Fibroblast of lung (primary cell): ENCODE measurements at regions not wholly inside any gene's neighbourhood (a gene's known extent, or its start where the extent isn't known, plus 50 kb on each side); places are given as distances from the start of the nearest gene placed in this dataset.
"Not testable (repeated sequence)": the region's sequence is repeated elsewhere in the genome, so short reads cannot be mapped to it uniquely, and the experiment has no call there.

Source experiments
- DNase-seq, 2 donors: peaks; one replicate each; pipeline versions ENCODE4 v3.0.0 to v3.0.0-alpha.2; 2010; ENCODE audit warnings: low read depth in 2 of 2
- H2AFZ ChIP-seq: 2 replicates; pipeline ENCODE4 v1.5.1; 2012; ENCODE audit warnings: low read length, control low read depth, inconsistent platforms
- H3K27ac ChIP-seq: 2 replicates; pipeline ENCODE4 v1.5.1; 2011; ENCODE audit warnings: low read length, control low read depth; ENCODE audit not compliant: insufficient read depth
- H3K27me3 ChIP-seq: 2 replicates; pipeline ENCODE4 v1.5.1; 2011; ENCODE audit warnings: mild to moderate bottlenecking, low read length; ENCODE audit not compliant: control insufficient read depth, insufficient read depth
- H3K36me3 ChIP-seq: 2 replicates; pipeline ENCODE4 v1.5.1; 2011; ENCODE audit warnings: low read length; ENCODE audit not compliant: control insufficient read depth, insufficient read depth
- H3K4me1 ChIP-seq: 2 replicates; pipeline ENCODE4 v1.5.1; 2011; ENCODE audit warnings: low read length; ENCODE audit not compliant: control insufficient read depth, insufficient read depth; ENCODE audit errors: extremely low read depth
- H3K4me2 ChIP-seq: 2 replicates; pipeline ENCODE4 v1.5.1; 2011; ENCODE audit warnings: low read length, control low read depth; ENCODE audit not compliant: insufficient read depth; ENCODE audit errors: extremely low read depth
- H3K4me3 ChIP-seq, 4 experiments: fragments of 200-600 bp in 1 of 4; sonication (generic) in 1 of 4; replicated peaks in 1 of 4; 2 replicates each; pipeline ENCODE4 v1.5.1; 2011 to 2016; ENCODE audit warnings: low read length in 4 of 4, low read depth in 3 of 4, mild to moderate bottlenecking in 3 of 4, control low read depth in 2 of 4, inconsistent platforms in 1 of 4, mixed read lengths in 1 of 4; ENCODE audit not compliant: insufficient read depth in 1 of 4; ENCODE audit errors: control extremely low read depth in 1 of 4
- H3K79me2 ChIP-seq: 2 replicates; pipeline ENCODE4 v1.5.1; 2012; ENCODE audit warnings: mild to moderate bottlenecking, low read length, inconsistent platforms; ENCODE audit not compliant: control insufficient read depth, insufficient read depth
- H3K9ac ChIP-seq: 2 replicates; pipeline ENCODE4 v1.5.1; 2011; ENCODE audit warnings: mild to moderate bottlenecking, low read length, control low read depth; ENCODE audit not compliant: insufficient read depth
- H3K9me3 ChIP-seq: 2 replicates; pipeline ENCODE4 v1.5.1; 2012; ENCODE audit warnings: low read depth, low read length; ENCODE audit not compliant: control insufficient read depth, insufficient read depth
- H4K20me1 ChIP-seq: 2 replicates; pipeline ENCODE4 v1.5.1; 2011; ENCODE audit warnings: low read length; ENCODE audit not compliant: control insufficient read depth, insufficient read depth; ENCODE audit errors: extremely low read depth
- EZH2 ChIP-seq: IDR thresholded peaks from 2 replicates; pipeline ENCODE4 v1.5.1; 2012; ENCODE audit warnings: low read length, control low read depth, mild to moderate bottlenecking; ENCODE audit errors: missing control alignments
- TF ChIP-seq, protein P1 (sequence below), 2 donors: IDR thresholded peaks in 1 of 2; conservative IDR thresholded peaks in 1 of 2; 1 replicate in 1 of 2; 2 replicates in 1 of 2; pipeline ENCODE4 v1.5.1; 2011 to 2012; ENCODE audit warnings: low read length in 2 of 2, control low read depth in 1 of 2, inconsistent platforms in 1 of 2, low read depth in 1 of 2, mild to moderate bottlenecking in 1 of 2

- Histone ChIP-seq H2AFZ (no peak overlapping the region), H4K20me1 (no peaks in the 10 kb centered on the region)
- TF ChIP-seq, protein P1, sequence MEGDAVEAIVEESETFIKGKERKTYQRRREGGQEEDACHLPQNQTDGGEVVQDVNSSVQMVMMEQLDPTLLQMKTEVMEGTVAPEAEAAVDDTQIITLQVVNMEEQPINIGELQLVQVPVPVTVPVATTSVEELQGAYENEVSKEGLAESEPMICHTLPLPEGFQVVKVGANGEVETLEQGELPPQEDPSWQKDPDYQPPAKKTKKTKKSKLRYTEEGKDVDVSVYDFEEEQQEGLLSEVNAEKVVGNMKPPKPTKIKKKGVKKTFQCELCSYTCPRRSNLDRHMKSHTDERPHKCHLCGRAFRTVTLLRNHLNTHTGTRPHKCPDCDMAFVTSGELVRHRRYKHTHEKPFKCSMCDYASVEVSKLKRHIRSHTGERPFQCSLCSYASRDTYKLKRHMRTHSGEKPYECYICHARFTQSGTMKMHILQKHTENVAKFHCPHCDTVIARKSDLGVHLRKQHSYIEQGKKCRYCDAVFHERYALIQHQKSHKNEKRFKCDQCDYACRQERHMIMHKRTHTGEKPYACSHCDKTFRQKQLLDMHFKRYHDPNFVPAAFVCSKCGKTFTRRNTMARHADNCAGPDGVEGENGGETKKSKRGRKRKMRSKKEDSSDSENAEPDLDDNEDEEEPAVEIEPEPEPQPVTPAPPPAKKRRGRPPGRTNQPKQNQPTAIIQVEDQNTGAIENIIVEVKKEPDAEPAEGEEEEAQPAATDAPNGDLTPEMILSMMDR (conservative IDR thresholded peaks at IDR 0.05 in 1 of 2, IDR thresholded peaks at IDR 0.05 in 1 of 2; ENCODE audit: low read depth in 1 of 2, low read length in 2 of 2) = no peak
- TF ChIP-seq EZH2 = no peak
Observed at GRCh38 chr4:177191991-177192390, 117.7 kb upstream of the NEIL3 start.

GRCh38 chr4:177193024-177193715 lies 116.5 kb upstream of the NEIL3 start:
- not testable (repeated sequence) for H3K9ac ChIP-seq, H4K20me1 ChIP-seq, H2AFZ ChIP-seq, H3K36me3 ChIP-seq, H3K9me3 ChIP-seq, H3K4me1 ChIP-seq, H3K27me3 ChIP-seq, H3K79me2 ChIP-seq, H3K4me3 ChIP-seq, H3K27ac ChIP-seq, H3K4me2 ChIP-seq, DNase-seq

More at GRCh38 chr4:177191991-177192390, 117.7 kb upstream of the NEIL3 start:
- no peak overlapping the region for H3K4me2 ChIP-seq
- H3K27me3 ChIP-seq = no peaks in the 10 kb centered on the region
- H3K27ac ChIP-seq = no peak overlapping the region
- H3K4me3 ChIP-seq = no peak overlapping the region
- H3K9ac ChIP-seq = no peak overlapping the region
- no peaks in the 10 kb centered on the region for H3K9me3 ChIP-seq
- no peak for DNase-seq
- peaks cover 3% of the 10 kb centered on the region for H3K4me1 ChIP-seq
- no peaks in the 10 kb centered on the region for H3K36me3 ChIP-seq
- H3K79me2 ChIP-seq = no peaks in the 10 kb centered on the region

DNA sequence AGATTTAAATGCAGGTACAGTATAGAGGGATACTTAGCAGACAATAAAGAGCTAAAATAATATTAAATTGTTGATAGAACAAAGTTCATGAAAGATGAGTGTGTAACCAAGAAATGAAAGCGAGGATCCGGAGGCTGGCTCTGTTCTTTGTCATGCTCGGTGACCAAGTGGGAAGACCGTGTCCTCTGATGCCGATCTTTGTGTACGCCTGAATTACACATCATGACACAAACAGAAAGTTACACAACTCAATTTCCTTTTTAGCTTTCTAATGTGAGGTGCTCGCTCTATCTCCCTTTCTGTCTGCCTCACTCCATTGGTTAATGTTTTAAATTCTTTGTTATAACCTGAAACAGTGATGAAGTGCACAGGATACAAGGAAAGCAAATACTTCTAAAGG lies 114.8 kb upstream of the NEIL3 start:
- Histone ChIP-seq H3K9ac (no peak overlapping the region), H3K9me3 (no peaks in the 10 kb centered on the region), H2AFZ (no peak overlapping the region), H3K79me2 (no peaks in the 10 kb centered on the region), H3K36me3 (no peaks in the 10 kb centered on the region), H3K4me3 (no peak overlapping the region), H3K4me2 (no peak overlapping the region), H3K4me1 (peaks cover 3% of the 10 kb centered on the region), H3K27me3 (no peaks in the 10 kb centered on the region), H3K27ac (no peak overlapping the region), H4K20me1 (no peaks in the 10 kb centered on the region)
- TF ChIP-seq, protein P1 (conservative IDR thresholded peaks at IDR 0.05 in 1 of 2, IDR thresholded peaks at IDR 0.05 in 1 of 2; ENCODE audit: low read depth in 1 of 2, low read length in 2 of 2) = no peak
- TF ChIP-seq EZH2 = no peak
- DNase-seq = no peak
